NCI-H2107 (cell line): ENCODE measurements at regions not wholly inside any gene's neighbourhood (a gene's known extent, or its start where the extent isn't known, plus 50 kb on each side); places are given as distances from the start of the nearest gene placed in this dataset.

Experiments
- DNase-seq: peaks from one replicate; lab custom pipeline; 2025; lab: John Stamatoyannopoulos, UW

- DNase-seq, result no peak
Observed at GRCh38 chr4:20353646-20354045, 101.9 kb downstream of the SLIT2 start.

DNA sequence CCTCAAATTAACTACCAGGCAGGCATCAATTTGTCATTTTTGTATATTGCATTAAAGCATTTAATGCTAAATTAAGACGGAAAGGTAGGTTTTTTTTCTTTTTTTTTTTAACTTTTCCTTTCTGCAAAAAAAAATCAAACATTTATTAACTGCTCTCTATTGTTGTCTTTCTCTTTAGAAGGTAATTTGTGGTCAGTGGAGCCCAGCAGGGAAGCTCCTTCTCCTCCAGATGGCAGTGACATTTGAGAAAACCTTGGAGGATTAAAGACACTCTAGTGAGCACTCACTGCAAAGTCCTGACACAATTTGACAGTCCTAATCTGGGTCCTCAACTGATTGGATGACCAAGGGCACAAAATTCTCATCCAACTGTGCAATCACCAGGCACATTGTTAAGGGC lies 102.4 kb downstream of the SLIT2 start:
- no peak for DNase-seq

GRCh38 chr4:20356565-20356964 lies 104.9 kb downstream of the SLIT2 start:
- no peak for DNase-seq

- no peak for DNase-seq
Observed at GRCh38 chr4:20358110-20358509, 106.4 kb downstream of the SLIT2 start.

- no peak for DNase-seq
Observed at GRCh38 chr4:20359692-20360091, 108.0 kb downstream of the SLIT2 start.

DNA sequence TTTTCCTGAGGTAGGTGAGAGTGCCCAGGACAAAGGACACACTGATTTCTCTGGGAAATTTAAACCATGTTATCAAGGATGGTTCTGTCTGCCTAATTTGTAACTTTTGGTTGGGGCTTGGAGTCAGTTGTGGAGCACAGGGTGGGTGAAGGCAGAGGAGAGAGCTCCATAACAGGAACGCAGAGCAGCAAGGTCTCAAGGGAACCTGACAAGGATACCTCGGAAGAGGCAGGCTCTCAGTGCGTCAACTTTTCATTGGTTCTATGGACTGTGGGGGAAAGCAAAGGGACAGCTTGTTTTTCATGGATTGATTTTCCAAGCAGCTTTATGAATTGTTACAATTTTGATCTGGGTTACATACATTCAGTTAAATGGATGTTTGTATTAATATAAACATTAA lies 110.4 kb downstream of the SLIT2 start:
- DNase-seq, result no peak

GRCh38 chr4:20364969-20365368 lies 113.3 kb downstream of the SLIT2 start:
- DNase-seq, result no peak

- DNase-seq, result no peak
Observed at GRCh38 chr4:20367446-20367845, 115.7 kb downstream of the SLIT2 start.

DNA sequence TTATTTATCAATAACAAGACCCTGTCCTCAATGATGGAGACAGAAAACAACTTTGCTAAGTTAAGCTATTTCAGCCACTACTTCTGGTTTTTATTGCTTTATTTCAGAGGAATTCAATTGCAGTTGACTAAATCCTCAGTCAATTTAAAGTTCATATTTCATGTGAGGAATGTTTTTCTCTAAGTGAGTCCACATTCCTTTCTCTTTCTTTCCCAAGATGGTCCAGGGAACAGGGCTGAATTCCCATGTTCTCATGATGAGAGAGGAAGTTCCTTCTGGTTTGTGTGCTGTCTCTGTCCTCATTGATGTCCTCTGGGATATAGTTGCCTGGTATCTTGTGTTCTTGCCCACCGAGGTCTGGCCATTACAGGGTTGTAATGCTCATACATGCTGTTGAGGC lies 117.2 kb downstream of the SLIT2 start:
- DNase-seq, result no peak

DNA sequence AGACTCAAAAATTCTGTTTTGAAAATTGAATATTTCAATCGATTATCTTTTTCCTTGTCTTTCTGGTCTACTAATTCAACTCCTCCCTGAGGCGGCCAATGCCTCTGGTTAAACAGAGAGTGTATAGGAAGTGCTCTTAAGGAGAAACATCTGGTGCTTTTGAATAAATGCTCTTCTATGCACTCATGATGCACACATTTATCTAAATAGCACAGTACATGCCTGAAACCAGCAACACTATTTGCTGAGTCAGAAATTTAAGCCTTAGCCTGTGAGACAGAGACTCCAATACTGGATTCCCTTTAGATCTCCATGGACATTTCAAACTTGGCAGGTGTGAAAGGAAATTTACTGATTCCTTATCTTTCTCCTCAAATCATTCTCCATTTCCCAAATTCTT lies 118.6 kb downstream of the SLIT2 start:
- DNase-seq, result no peak

DNA sequence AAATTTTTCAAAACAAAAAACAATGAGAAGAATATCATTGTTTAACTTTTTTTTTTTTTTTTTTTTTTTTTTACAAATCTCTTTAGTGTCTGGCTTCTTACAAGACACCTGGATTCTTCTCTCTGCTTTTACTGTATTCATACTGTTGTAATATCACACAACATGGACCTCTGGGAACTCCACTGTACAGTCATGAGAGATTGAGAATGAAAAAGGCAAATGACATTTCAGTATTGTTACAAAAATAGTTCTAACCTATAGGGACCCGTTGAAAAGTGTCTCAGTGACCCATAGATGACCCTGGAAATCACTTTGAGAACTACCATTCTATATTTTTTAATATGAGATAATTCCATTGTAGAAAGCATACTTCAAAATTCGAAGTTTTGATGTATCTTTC lies 124.4 kb downstream of the SLIT2 start:
- no peak for DNase-seq

DNA sequence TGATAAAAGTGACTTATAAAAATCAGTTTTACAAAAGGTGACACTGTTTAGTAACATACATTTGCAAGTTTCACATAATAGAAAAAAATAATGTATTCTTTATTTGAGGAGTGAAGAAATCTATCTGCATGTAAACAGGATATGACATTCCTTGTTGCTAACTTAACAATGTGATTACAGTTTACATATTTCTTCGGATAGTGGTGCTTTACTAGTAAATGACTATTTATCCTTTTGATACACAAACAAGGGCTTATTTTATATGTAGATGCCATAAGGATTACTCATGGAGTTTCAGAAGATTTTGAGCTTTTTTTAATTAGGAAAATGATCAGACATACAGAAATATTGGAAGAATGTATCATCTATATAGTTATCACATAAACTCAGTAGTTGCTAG lies 126.5 kb downstream of the SLIT2 start:
- DNase-seq, result no peak

DNA sequence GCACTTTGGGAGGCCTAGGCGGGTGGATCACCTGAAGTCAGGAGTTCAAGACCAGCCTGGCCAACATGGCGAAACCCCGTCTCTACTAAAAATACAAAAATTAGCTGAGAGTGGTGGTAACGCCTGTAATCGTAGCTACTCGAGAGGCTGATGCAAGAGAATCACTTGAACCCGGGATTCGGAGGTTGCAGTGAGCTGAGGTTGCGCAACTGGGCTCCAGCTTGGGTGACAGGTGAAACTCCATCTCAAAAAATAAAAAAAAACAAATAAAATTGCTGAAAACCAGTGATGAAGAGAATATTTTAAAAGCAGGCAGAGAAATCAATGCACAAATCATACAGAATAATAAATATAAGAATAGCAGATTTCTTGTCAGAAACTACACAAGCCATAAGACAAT lies 129.3 kb downstream of the SLIT2 start:
- no peak for DNase-seq

GRCh38 chr4:20383283-20383682 lies 131.6 kb downstream of the SLIT2 start:
- DNase-seq, result no peak

- DNase-seq, result no peak
Observed at GRCh38 chr4:20383969-20384368, 132.3 kb downstream of the SLIT2 start.

DNA sequence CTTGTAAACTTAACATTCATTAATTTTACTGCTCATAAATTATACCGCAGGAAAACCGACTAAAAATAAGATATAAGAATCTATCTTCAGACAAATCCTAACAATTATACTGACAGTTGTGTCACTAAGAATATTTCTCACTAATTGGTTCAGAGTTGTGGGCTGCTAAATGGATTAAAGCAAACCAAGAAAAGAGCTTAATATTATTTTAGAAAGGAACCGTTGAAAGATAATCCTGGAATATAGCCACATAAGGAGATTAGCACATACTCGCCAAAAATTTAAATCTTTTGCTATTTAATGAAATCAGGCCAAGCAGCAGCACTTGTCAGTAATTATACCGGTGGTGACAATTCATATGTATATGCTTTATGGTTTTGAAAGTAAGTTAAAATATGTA lies 132.8 kb downstream of the SLIT2 start:
- DNase-seq, result no peak

DNA sequence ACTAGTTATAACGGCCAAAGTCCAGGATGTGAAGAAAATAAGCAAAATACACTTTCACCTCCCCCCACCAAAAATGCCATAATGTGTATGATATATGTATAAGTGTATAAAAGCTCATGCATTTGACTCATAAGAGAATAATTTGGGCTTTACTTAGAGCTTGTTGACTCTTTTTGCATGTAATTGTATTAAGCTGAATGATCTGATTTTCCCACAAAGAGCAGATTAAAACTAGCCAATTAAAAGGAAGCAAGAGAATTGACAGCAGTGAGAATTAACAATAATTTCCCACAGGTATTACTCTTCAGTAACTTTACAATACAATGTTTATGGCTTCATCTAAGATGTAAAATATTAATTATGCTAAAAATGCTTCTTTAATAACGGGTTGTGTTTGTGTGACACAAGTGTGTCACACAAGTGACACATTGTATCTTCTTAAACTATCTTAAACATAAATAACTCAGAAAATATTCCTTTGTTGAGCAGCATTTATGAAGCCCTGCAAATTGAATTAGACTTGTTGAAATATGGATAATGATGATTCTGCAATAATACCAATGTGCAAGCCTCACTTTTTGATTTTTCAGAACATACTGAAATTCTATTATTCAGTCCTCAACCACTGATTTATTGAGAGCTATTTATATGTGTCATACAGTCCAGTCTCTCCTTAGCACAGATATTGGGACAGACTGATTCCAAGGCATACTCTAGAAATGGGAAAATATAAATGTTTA lies 134.5 kb downstream of the SLIT2 start:
- DNase-seq, result no peak

DNA sequence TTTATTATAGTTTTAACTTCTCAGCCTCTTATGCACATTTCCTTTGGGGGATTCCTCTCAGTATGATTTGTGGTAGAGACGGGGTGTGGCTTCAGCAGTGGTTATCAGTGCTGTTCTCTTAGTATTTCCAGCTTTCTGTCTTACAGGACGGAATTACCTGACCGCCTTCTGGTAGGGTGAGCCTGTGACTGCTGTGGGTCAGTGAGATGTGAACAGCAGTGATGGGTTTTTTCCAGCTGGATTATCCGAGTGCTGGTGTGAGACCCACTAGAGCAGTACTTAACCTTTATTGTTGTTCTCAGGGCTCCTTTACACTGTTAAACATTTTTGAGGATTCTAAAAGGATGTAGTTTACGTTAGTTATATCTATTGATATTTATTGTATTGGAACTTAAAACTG lies 135.2 kb downstream of the SLIT2 start:
- DNase-seq, result no peak

GRCh38 chr4:20391198-20391597 lies 139.5 kb downstream of the SLIT2 start:
- DNase-seq, result no peak

- no peak for DNase-seq
Observed at GRCh38 chr4:20391912-20392311, 140.2 kb downstream of the SLIT2 start.

- DNase-seq, result no peak
Observed at GRCh38 chr4:20393486-20394100, 141.9 kb downstream of the SLIT2 start.

GRCh38 chr4:20394512-20394911 lies 142.8 kb downstream of the SLIT2 start:
- no peak for DNase-seq

GRCh38 chr4:20395160-20395773 lies 143.6 kb downstream of the SLIT2 start:
- no peak for DNase-seq

- no peak for DNase-seq
Observed at GRCh38 chr4:20403290-20403689, 151.6 kb downstream of the SLIT2 start.
